HL-60 (cell line): ENCODE measurements at regions not wholly inside any gene's neighbourhood (a gene's known extent, or its start where the extent isn't known, plus 50 kb on each side); places are given as distances from the start of the nearest gene placed in this dataset.

Source experiments
- DNase-seq, 2 experiments: peaks; one replicate each; pipeline ENCODE4 v3.0.0-alpha.2; 2010 to 2020; ENCODE audit warnings: low read depth in 1 of 2, low spot score in 1 of 2
- H3K27ac ChIP-seq: fragments of 250-450 bp; sonication (Bioruptor Pico); replicated peaks from 2 replicates; pipeline ENCODE4 v1.5.1; 2020; ENCODE audit warnings: mild to moderate bottlenecking, moderate library complexity
- H3K27me3 ChIP-seq: fragments of 250-450 bp; sonication (Bioruptor Pico); 2 replicates; pipeline ENCODE4 v1.5.1; 2021; ENCODE audit warnings: mild to moderate bottlenecking, moderate library complexity; ENCODE audit not compliant: insufficient read depth, poor library complexity, severe bottlenecking
- H3K4me3 ChIP-seq: replicated peaks from 2 replicates; pipeline ENCODE4 v1.5.1; 2011; ENCODE audit warnings: mild to moderate bottlenecking, control low read depth, low read length; ENCODE audit not compliant: insufficient read depth
- GABPA ChIP-seq: IDR thresholded peaks from 2 replicates; pipeline ENCODE4 v1.6.1; 2012; ENCODE audit warnings: low read depth
- POLR2AphosphoS5 ChIP-seq: IDR thresholded peaks from 2 replicates; pipeline ENCODE4 v1.6.1; 2012; ENCODE audit warnings: low read depth
- SPI1 ChIP-seq: IDR thresholded peaks from 2 replicates; pipeline ENCODE4 v1.6.1; 2012; ENCODE audit warnings: low read depth, mild to moderate bottlenecking, borderline replicate concordance
- TF ChIP-seq, protein P1 (sequence below): IDR thresholded peaks from one replicate; pipeline ENCODE4 v1.5.1; 2011; ENCODE audit warnings: low read length, control low read depth, inconsistent platforms; ENCODE audit not compliant: insufficient read depth
- TF ChIP-seq, protein P2 (sequence below): IDR thresholded peaks from 2 replicates; pipeline ENCODE4 v1.6.1; 2012; ENCODE audit warnings: low read depth; ENCODE audit not compliant: insufficient replicate concordance

DNA sequence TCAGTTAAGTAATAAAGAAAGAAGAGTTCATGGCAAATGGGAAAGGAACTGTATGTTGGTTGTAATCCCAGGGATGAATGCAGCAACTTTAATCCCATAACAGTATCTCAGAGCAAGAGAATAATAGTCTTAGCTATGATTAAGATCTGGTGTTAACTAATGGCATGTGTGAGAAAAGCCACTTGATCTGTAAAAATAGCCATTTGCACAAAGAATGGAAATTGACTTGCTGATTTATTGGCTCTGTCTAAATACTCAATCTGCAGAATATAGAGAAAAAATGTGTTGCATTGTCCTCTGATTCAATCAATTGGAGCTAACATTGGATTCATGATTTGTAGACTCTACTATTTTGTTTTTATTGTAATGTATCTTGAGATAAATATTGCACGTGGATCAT is 987.0 kb downstream of the NSUN3 start:
- no peak for TF ChIP-seq SPI1
- TF ChIP-seq, protein P1, sequence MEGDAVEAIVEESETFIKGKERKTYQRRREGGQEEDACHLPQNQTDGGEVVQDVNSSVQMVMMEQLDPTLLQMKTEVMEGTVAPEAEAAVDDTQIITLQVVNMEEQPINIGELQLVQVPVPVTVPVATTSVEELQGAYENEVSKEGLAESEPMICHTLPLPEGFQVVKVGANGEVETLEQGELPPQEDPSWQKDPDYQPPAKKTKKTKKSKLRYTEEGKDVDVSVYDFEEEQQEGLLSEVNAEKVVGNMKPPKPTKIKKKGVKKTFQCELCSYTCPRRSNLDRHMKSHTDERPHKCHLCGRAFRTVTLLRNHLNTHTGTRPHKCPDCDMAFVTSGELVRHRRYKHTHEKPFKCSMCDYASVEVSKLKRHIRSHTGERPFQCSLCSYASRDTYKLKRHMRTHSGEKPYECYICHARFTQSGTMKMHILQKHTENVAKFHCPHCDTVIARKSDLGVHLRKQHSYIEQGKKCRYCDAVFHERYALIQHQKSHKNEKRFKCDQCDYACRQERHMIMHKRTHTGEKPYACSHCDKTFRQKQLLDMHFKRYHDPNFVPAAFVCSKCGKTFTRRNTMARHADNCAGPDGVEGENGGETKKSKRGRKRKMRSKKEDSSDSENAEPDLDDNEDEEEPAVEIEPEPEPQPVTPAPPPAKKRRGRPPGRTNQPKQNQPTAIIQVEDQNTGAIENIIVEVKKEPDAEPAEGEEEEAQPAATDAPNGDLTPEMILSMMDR = no peak
- TF ChIP-seq, protein P2, sequence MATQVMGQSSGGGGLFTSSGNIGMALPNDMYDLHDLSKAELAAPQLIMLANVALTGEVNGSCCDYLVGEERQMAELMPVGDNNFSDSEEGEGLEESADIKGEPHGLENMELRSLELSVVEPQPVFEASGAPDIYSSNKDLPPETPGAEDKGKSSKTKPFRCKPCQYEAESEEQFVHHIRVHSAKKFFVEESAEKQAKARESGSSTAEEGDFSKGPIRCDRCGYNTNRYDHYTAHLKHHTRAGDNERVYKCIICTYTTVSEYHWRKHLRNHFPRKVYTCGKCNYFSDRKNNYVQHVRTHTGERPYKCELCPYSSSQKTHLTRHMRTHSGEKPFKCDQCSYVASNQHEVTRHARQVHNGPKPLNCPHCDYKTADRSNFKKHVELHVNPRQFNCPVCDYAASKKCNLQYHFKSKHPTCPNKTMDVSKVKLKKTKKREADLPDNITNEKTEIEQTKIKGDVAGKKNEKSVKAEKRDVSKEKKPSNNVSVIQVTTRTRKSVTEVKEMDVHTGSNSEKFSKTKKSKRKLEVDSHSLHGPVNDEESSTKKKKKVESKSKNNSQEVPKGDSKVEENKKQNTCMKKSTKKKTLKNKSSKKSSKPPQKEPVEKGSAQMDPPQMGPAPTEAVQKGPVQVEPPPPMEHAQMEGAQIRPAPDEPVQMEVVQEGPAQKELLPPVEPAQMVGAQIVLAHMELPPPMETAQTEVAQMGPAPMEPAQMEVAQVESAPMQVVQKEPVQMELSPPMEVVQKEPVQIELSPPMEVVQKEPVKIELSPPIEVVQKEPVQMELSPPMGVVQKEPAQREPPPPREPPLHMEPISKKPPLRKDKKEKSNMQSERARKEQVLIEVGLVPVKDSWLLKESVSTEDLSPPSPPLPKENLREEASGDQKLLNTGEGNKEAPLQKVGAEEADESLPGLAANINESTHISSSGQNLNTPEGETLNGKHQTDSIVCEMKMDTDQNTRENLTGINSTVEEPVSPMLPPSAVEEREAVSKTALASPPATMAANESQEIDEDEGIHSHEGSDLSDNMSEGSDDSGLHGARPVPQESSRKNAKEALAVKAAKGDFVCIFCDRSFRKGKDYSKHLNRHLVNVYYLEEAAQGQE = no peak
- no peak for TF ChIP-seq GABPA
- no peak for TF ChIP-seq POLR2AphosphoS5
- H3K4me3 ChIP-seq = no peak overlapping the region
- no peak overlapping the region for H3K27ac ChIP-seq
- no peak for DNase-seq
- H3K27me3 ChIP-seq = no peaks in the 10 kb centered on the region

DNA sequence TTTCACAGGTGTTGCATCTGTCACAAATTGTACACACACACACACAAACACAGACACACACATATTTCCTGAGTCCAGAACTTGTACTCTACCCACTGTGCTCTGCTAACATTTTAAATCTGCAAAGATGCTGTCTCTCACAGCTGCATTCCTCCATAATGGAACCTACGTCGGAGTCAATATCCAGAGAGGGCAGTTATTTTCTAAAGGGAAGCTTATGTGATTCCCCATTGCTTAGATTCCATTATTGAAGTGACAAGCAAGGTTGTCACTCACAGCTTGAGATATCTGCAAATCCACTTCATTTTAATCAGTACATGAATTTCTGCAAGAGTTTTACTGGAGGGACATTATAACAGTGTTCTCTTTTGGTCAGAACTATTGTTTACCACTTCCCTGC is 992.4 kb downstream of the NSUN3 start:
- no peak for DNase-seq

DNA sequence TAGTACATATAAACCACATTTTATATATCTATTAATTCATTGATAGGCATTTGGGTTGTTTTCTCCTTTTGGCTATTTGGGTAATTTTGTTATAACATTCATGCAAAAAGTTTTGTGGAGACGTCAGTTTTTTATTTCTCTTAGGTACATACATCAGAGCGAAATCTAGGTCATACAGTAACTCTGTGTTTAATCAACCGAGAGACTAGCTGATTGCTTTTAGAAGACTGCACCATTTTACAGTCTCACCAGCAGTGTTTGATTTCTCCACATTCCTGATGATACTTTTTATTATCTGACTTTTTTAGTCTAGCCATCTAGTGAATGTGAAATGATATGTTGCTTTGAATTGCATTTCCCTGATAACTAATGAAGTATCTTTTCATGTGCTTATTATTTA is 1019.3 kb downstream of the NSUN3 start:
- TF ChIP-seq SPI1 (no peak), POLR2AphosphoS5 (no peak), GABPA (no peak)
- TF ChIP-seq, protein P2 = no peak
- TF ChIP-seq, protein P1 = no peak
- Histone ChIP-seq H3K4me3 (no peak overlapping the region), H3K27me3 (no peaks in the 10 kb centered on the region), H3K27ac (no peak overlapping the region)
- DNase-seq = no peak

More for the DNA sequence above, 992.4 kb downstream of the NSUN3 start:
- Histone ChIP-seq H3K27ac (no peak overlapping the region), H3K27me3 (no peaks in the 10 kb centered on the region), H3K4me3 (no peak overlapping the region)
- TF ChIP-seq, protein P2 = no peak
- TF ChIP-seq SPI1 (no peak), POLR2AphosphoS5 (no peak), GABPA (no peak)
- TF ChIP-seq, protein P1 = no peak
